PC-3 (cell line): ENCODE measurements at regions not wholly inside any gene's neighbourhood (a gene's known extent, or its start where the extent isn't known, plus 50 kb on each side); places are given as distances from the start of the nearest gene placed in this dataset.

ENCODE experiments used
- ATAC-seq: fragments of 200-7000 bp; cut with Tn5 transposase; 2 replicates; pipeline ENCODE4 v1.9.1; 2020; ENCODE audit warnings: mild to moderate bottlenecking, moderate library complexity
- BruUV-seq: library from RNA; stranded (reverse); fragments of 400-500 nt; replicated peaks from 2 replicates; lab custom pipeline; 2021; lab: Mats Ljungman, UMichigan
- CTCF ChIA-PET: fragments of 300-600 bp; sonication (Branson Sonifier 250); formaldehyde crosslinking; loops from one replicate; lab custom pipeline; 2022; ENCODE audit warnings: antibody characterized with exemption; lab: Charles Lee
- POLR2A ChIA-PET: fragments of 300-600 bp; sonication (Branson Sonifier 250); formaldehyde crosslinking; loops from one replicate; lab custom pipeline; 2022; ENCODE audit warnings: antibody characterized with exemption; ENCODE audit not compliant: unreplicated experiment; lab: Charles Lee
- DNase-seq: peaks from one replicate; pipeline ENCODE4 v3.0.0-alpha.2; 2015
- H2AFZ ChIP-seq: fragments of 300-600 bp; sonication (generic); 2 replicates; pipeline ENCODE4 v1.6.0; 2016; ENCODE audit warnings: antibody characterized with exemption, low read length
- H3F3A ChIP-seq: fragments of 300-600 bp; sonication (generic); one replicate; pipeline ENCODE4 v1.6.0; 2017; ENCODE audit warnings: antibody characterized with exemption, low read length, control low read depth, mild to moderate bottlenecking; ENCODE audit not compliant: unreplicated experiment
- H3K27ac ChIP-seq: fragments of 300-600 bp; sonication (generic); 2 replicates; pipeline ENCODE4 v1.5.1; 2016; ENCODE audit warnings: mild to moderate bottlenecking, low read length
- H3K27me3 ChIP-seq: fragments of 300-600 bp; sonication (generic); 2 replicates; pipeline ENCODE4 v1.6.1; 2016; ENCODE audit warnings: low read length, mixed read lengths
- H3K36me3 ChIP-seq: fragments of 300-600 bp; sonication (generic); 2 replicates; pipeline ENCODE4 v1.6.1; 2016; ENCODE audit warnings: low read depth, mixed run types, low read length, mixed read lengths
- H3K4me1 ChIP-seq: fragments of 300-600 bp; sonication (generic); 2 replicates; pipeline ENCODE4 v1.5.1; 2016; ENCODE audit warnings: low read length; ENCODE audit not compliant: insufficient read depth
- H3K4me2 ChIP-seq: fragments of 300-600 bp; sonication (generic); 2 replicates; pipeline ENCODE4 v1.6.0; 2016; ENCODE audit warnings: low read length
- H3K4me3 ChIP-seq: fragments of 300-600 bp; sonication (generic); 2 replicates; pipeline ENCODE4 v1.5.1; 2016; ENCODE audit warnings: mild to moderate bottlenecking, low read length, mixed read lengths
- H3K79me2 ChIP-seq: fragments of 300-600 bp; sonication (generic); 2 replicates; pipeline ENCODE4 v1.6.1; 2017; ENCODE audit warnings: low read length, mixed read lengths
- H3K9ac ChIP-seq: fragments of 300-600 bp; sonication (generic); 2 replicates; pipeline ENCODE4 v1.6.0; 2016; ENCODE audit warnings: mild to moderate bottlenecking, low read length
- H3K9me2 ChIP-seq: fragments of 300-600 bp; sonication (generic); replicated peaks from 2 replicates; pipeline ENCODE4 v1.6.1; 2016; ENCODE audit warnings: mixed run types, low read length, mixed read lengths
- H3K9me3 ChIP-seq: fragments of 300-600 bp; sonication (generic); 2 replicates; pipeline ENCODE4 v1.6.1; 2016; ENCODE audit warnings: low read length, mixed read lengths
- H4K20me1 ChIP-seq: fragments of 300-600 bp; sonication (generic); 2 replicates; pipeline ENCODE4 v1.6.1; 2016; ENCODE audit warnings: low read length, mixed read lengths
- CTCF ChIP-seq: fragments of 300-600 bp; sonication (generic); conservative IDR thresholded peaks from 2 replicates; pipeline ENCODE4 v1.5.1; 2017; ENCODE audit warnings: antibody characterized with exemption, low read depth, mild to moderate bottlenecking, low read length
- EZH2 ChIP-seq: fragments of 300-600 bp; sonication (generic); IDR thresholded peaks from one replicate; pipeline ENCODE4 v1.6.1; 2017; ENCODE audit warnings: antibody characterized with exemption, mild to moderate bottlenecking, low read length; ENCODE audit not compliant: unreplicated experiment
- EZH2phosphoT487 ChIP-seq: fragments of 300-600 bp; sonication (generic); IDR thresholded peaks from 2 replicates; pipeline ENCODE4 v1.6.1; 2018; ENCODE audit warnings: mild to moderate bottlenecking, antibody characterized with exemption, low read length, borderline replicate concordance
- intact Hi-C: fragments of 100-400 bp; cut with micrococcal nuclease; formaldehyde crosslinking; loops from 2 replicates; pipeline ENCODE4 v1.9.0; 2023

- Histone ChIP-seq H3K36me3 (no peaks in the 10 kb centered on the region), H3K4me1 (no peaks in the 10 kb centered on the region), H3K4me3 (no peak overlapping the region), H3F3A (no peaks in the 10 kb centered on the region), H3K4me2 (no peak overlapping the region), H2AFZ (no peak overlapping the region), H3K9me2 (no peaks in the 10 kb centered on the region), H4K20me1 (no peaks in the 10 kb centered on the region), H3K27me3 (peaks cover 31% of the 10 kb centered on the region), H3K9me3 (no peaks in the 10 kb centered on the region), H3K79me2 (no peaks in the 10 kb centered on the region), H3K27ac (no peak overlapping the region), H3K9ac (no peak overlapping the region)
- BruUV-seq = no TSS peak
- ChIA-PET POLR2A (no interaction called here), CTCF (no interaction called here)
- intact Hi-C loops = no loop called here
- TF ChIP-seq CTCF = no peak
- no peak for TF ChIP-seq EZH2
- no peak for TF ChIP-seq EZH2phosphoT487
- ATAC-seq = no peak
- DNase-seq = no peak
These were observed 107.9 kb upstream of the WSCD2 start for GRCh38 chr12:108021141-108021540.

- Histone ChIP-seq H3K27ac (no peak overlapping the region), H3K9ac (no peak overlapping the region), H3F3A (no peaks in the 10 kb centered on the region), H4K20me1 (no peaks in the 10 kb centered on the region), H3K4me1 (no peaks in the 10 kb centered on the region), H3K4me2 (no peak overlapping the region), H3K9me2 (no peaks in the 10 kb centered on the region), H3K79me2 (no peaks in the 10 kb centered on the region), H3K9me3 (no peaks in the 10 kb centered on the region), H3K4me3 (no peak overlapping the region), H3K27me3 (peaks cover 32% of the 10 kb centered on the region), H2AFZ (no peak overlapping the region), H3K36me3 (no peaks in the 10 kb centered on the region)
- POLR2A ChIA-PET = no interaction called here
- ATAC-seq = no peak
- intact Hi-C loops = no loop called here
- TF ChIP-seq CTCF (no peak), EZH2 (no peak), EZH2phosphoT487 (no peak)
- CTCF ChIA-PET = no interaction called here
- DNase-seq = no peak
- no TSS peak for BruUV-seq
These were observed 107.1 kb upstream of the WSCD2 start for GRCh38 chr12:108021949-108022522.

GRCh38 chr12:108029051-108029835 is 99.8 kb upstream of the WSCD2 start:
- POLR2A ChIA-PET = no interaction called here
- no peak for ATAC-seq

More at GRCh38 chr12:108029051-108029835, 99.8 kb upstream of the WSCD2 start:
- Histone ChIP-seq H3K36me3 (no peaks in the 10 kb centered on the region), H4K20me1 (no peaks in the 10 kb centered on the region), H3K4me1 (no peaks in the 10 kb centered on the region), H3F3A (no peaks in the 10 kb centered on the region), H3K4me2 (no peak overlapping the region), H3K4me3 (no peak overlapping the region), H3K27ac (no peak overlapping the region), H3K27me3 (peaks cover 41% of the 10 kb centered on the region), H3K79me2 (no peaks in the 10 kb centered on the region), H3K9me3 (no peaks in the 10 kb centered on the region), H2AFZ (no peak overlapping the region), H3K9ac (no peak overlapping the region), H3K9me2 (no peaks in the 10 kb centered on the region)
- CTCF ChIA-PET = no interaction called here
- intact Hi-C loops = no loop called here
- DNase-seq = no peak
- no peak for TF ChIP-seq CTCF
- no peak for TF ChIP-seq EZH2
- TF ChIP-seq EZH2phosphoT487 = no peak
- no TSS peak for BruUV-seq
